Activated T-cell treated with anti-CD3 and anti-CD28 coated beads, Interleukin-2, amount 50 U/mL, for 72 hours (primary cell): ENCODE measurements at regions not wholly inside any gene's neighbourhood (a gene's known extent, or its start where the extent isn't known, plus 50 kb on each side); places are given as distances from the start of the nearest gene placed in this dataset.
A peak's percentile ranks its signal among the peaks of the same experiment; 100 is the strongest.

Source experiments
- ATAC-seq, 2 donors: fragments of 150-1000 bp; cut with Tn5 transposase; replicated peaks in 1 of 2; 2 replicates each; pipeline ENCODE4 v1.10.0; 2021; ENCODE audit warnings: moderate library complexity in 2 of 2, mild to moderate bottlenecking in 1 of 2
- DNase-seq, 2 donors: peaks; one replicate each; pipeline ENCODE4 v3.0.0; 2021 to 2022; ENCODE audit warnings: mixed read lengths in 1 of 2
- H3K27ac Mint-ChIP-seq: one replicate; pipeline ENCODE4 v1.8.0; 2022; ENCODE audit warnings: mild to moderate bottlenecking, moderate library complexity, mixed read lengths
- H3K27me3 Mint-ChIP-seq: one replicate; pipeline ENCODE4 v1.8.0; 2022; ENCODE audit warnings: low read depth, mixed read lengths
- H3K36me3 Mint-ChIP-seq, 2 donors: one replicate each; pipeline ENCODE4 v1.8.0; 2022; ENCODE audit warnings: mixed read lengths in 2 of 2, mild to moderate bottlenecking in 1 of 2; ENCODE audit not compliant: insufficient read depth in 2 of 2
- H3K4me1 Mint-ChIP-seq: one replicate; pipeline ENCODE4 v1.8.0; 2022; ENCODE audit warnings: low read depth, mixed read lengths
- H3K4me3 Mint-ChIP-seq, 2 donors: one replicate each; pipeline ENCODE4 v1.8.0; 2022; ENCODE audit warnings: mild to moderate bottlenecking in 2 of 2, mixed read lengths in 2 of 2, moderate library complexity in 2 of 2
- H3K9me3 Mint-ChIP-seq, 2 donors: one replicate each; pipeline ENCODE4 v1.8.0; 2022; ENCODE audit warnings: mixed read lengths in 2 of 2

GRCh38 chr6:15843226-15843625, 180.4 kb upstream of the DTNBP1 start:
- no peak for ATAC-seq
- Mint-ChIP-seq H3K9me3 (peaks cover 0 to 2% of the 10 kb centered on the region in 2 donors), H3K36me3 (peaks cover 0 to 2% of the 10 kb centered on the region in 2 donors), H3K4me3 (no peak overlapping the region), H3K27ac (no peak overlapping the region), H3K4me1 (peaks cover 5% of the 10 kb centered on the region), H3K27me3 (peaks cover 8% of the 10 kb centered on the region)
- no peak for DNase-seq

GRCh38 chr6:15842727-15843117, 179.9 kb upstream of the DTNBP1 start:
- no peaks in the 10 kb centered on the region for H3K9me3 Mint-ChIP-seq
- H3K27ac Mint-ChIP-seq: no peak overlapping the region
- DNase-seq (no peak), ATAC-seq (no peak)
- peaks cover 10% of the 10 kb centered on the region for H3K4me1 Mint-ChIP-seq
- no peaks in the 10 kb centered on the region for H3K36me3 Mint-ChIP-seq
- no peak overlapping the region for H3K4me3 Mint-ChIP-seq
- H3K27me3 Mint-ChIP-seq: peaks cover 8% of the 10 kb centered on the region

- no peak overlapping the region for H3K4me3 Mint-ChIP-seq
- H3K27ac Mint-ChIP-seq: no peak overlapping the region
- no peaks in the 10 kb centered on the region for H3K36me3 Mint-ChIP-seq
- DNase-seq: no peak
- H3K27me3 Mint-ChIP-seq: peaks cover 8% of the 10 kb centered on the region
- H3K4me1 Mint-ChIP-seq: peaks cover 13% of the 10 kb centered on the region
- no peak for ATAC-seq
- H3K9me3 Mint-ChIP-seq: no peaks in the 10 kb centered on the region
Observed at GRCh38 chr6:15841937-15842726, 179.3 kb upstream of the DTNBP1 start.

- DNase-seq (no peak), ATAC-seq (no peak)
- H3K36me3 Mint-ChIP-seq: no peaks in the 10 kb centered on the region
- H3K4me1 Mint-ChIP-seq: peaks cover 17% of the 10 kb centered on the region
- no peak overlapping the region for H3K4me3 Mint-ChIP-seq
- peaks cover 8% of the 10 kb centered on the region for H3K27me3 Mint-ChIP-seq
- H3K27ac Mint-ChIP-seq: no peak overlapping the region
- H3K9me3 Mint-ChIP-seq: no peaks in the 10 kb centered on the region
Observed at GRCh38 chr6:15839969-15840541, 177.2 kb upstream of the DTNBP1 start.

GRCh38 chr6:15837205-15837604, 174.4 kb upstream of the DTNBP1 start:
- Mint-ChIP-seq H3K36me3 (no peaks in the 10 kb centered on the region), H3K9me3 (no peaks in the 10 kb centered on the region), H3K4me3 (peak overlapping the region in 1 of 2 donors; percentile 55), H3K4me1 (peaks cover 12% of the 10 kb centered on the region), H3K27ac (peak overlapping the region; percentile 63), H3K27me3 (peaks cover 8% of the 10 kb centered on the region)
- no peak for ATAC-seq
- no peak for DNase-seq

GRCh38 chr6:15832841-15833240, 170.0 kb upstream of the DTNBP1 start:
- Mint-ChIP-seq H3K27me3 (no peaks in the 10 kb centered on the region), H3K9me3 (no peaks in the 10 kb centered on the region), H3K36me3 (no peaks in the 10 kb centered on the region), H3K4me3 (no peak overlapping the region), H3K4me1 (peaks cover 8% of the 10 kb centered on the region), H3K27ac (no peak overlapping the region)
- DNase-seq: no peak
- no peak for ATAC-seq

GRCh38 chr6:15829156-15829555, 166.3 kb upstream of the DTNBP1 start:
- Mint-ChIP-seq H3K27me3 (peaks cover 20% of the 10 kb centered on the region), H3K9me3 (no peaks in the 10 kb centered on the region), H3K4me1 (no peaks in the 10 kb centered on the region), H3K36me3 (no peaks in the 10 kb centered on the region), H3K4me3 (no peak overlapping the region), H3K27ac (no peak overlapping the region)
- DNase-seq: no peak
- ATAC-seq: no peak

- H3K27ac Mint-ChIP-seq: no peak overlapping the region
- H3K36me3 Mint-ChIP-seq: no peaks in the 10 kb centered on the region
- H3K4me1 Mint-ChIP-seq: no peaks in the 10 kb centered on the region
Observed at GRCh38 chr6:15827496-15828255, 164.8 kb upstream of the DTNBP1 start.

GRCh38 chr6:15826814-15827318, 164.0 kb upstream of the DTNBP1 start:
- DNase-seq: no peak
- ATAC-seq: no peak
- Mint-ChIP-seq H3K4me1 (no peaks in the 10 kb centered on the region), H3K9me3 (no peaks in the 10 kb centered on the region), H3K27me3 (peaks cover 32% of the 10 kb centered on the region), H3K36me3 (no peaks in the 10 kb centered on the region), H3K27ac (no peak overlapping the region), H3K4me3 (no peak overlapping the region)

More at GRCh38 chr6:15827496-15828255, 164.8 kb upstream of the DTNBP1 start:
- DNase-seq (no peak), ATAC-seq (no peak)
- Mint-ChIP-seq H3K27me3 (peaks cover 31% of the 10 kb centered on the region), H3K4me3 (no peak overlapping the region), H3K9me3 (no peaks in the 10 kb centered on the region)

- Mint-ChIP-seq H3K9me3 (no peaks in the 10 kb centered on the region), H3K27ac (no peak overlapping the region), H3K36me3 (no peaks in the 10 kb centered on the region), H3K4me3 (no peak overlapping the region), H3K4me1 (no peaks in the 10 kb centered on the region), H3K27me3 (peaks cover 47% of the 10 kb centered on the region)
- ATAC-seq (no peak), DNase-seq (no peak)
Observed at GRCh38 chr6:15825332-15825930, 162.6 kb upstream of the DTNBP1 start.

- Mint-ChIP-seq H3K27me3 (peaks cover 51% of the 10 kb centered on the region), H3K9me3 (no peaks in the 10 kb centered on the region), H3K4me1 (no peaks in the 10 kb centered on the region), H3K4me3 (no peak overlapping the region), H3K27ac (no peak overlapping the region), H3K36me3 (no peaks in the 10 kb centered on the region)
- no peak for ATAC-seq
- no peak for DNase-seq
Observed at GRCh38 chr6:15824811-15825210, 162.0 kb upstream of the DTNBP1 start.

- ATAC-seq: no peak
- Mint-ChIP-seq H3K36me3 (no peaks in the 10 kb centered on the region), H3K9me3 (no peaks in the 10 kb centered on the region), H3K27me3 (peaks cover 56% of the 10 kb centered on the region), H3K4me1 (peaks cover 5% of the 10 kb centered on the region), H3K4me3 (no peak overlapping the region), H3K27ac (no peak overlapping the region)
- no peak for DNase-seq
Observed at GRCh38 chr6:15823838-15824414, 161.1 kb upstream of the DTNBP1 start.

- DNase-seq: no peak
- Mint-ChIP-seq H3K4me1 (peaks cover 5% of the 10 kb centered on the region), H3K4me3 (no peak overlapping the region), H3K27me3 (peaks cover 57% of the 10 kb centered on the region), H3K9me3 (no peaks in the 10 kb centered on the region), H3K27ac (no peak overlapping the region), H3K36me3 (no peaks in the 10 kb centered on the region)
- no peak for ATAC-seq
Observed at GRCh38 chr6:15822835-15823234, 160.0 kb upstream of the DTNBP1 start.
